ENCODE measurements at regions not wholly inside any gene's neighbourhood (a gene's known extent, or its start where the extent isn't known, plus 50 kb on each side); places are given as distances from the start of the nearest gene placed in this dataset.
A peak's percentile ranks its signal among the peaks of the same experiment; 100 is the strongest.
"Not testable (repeated sequence)": the region's sequence is repeated elsewhere in the genome, so short reads cannot be mapped to it uniquely, and the experiment has no call there.

DNA sequence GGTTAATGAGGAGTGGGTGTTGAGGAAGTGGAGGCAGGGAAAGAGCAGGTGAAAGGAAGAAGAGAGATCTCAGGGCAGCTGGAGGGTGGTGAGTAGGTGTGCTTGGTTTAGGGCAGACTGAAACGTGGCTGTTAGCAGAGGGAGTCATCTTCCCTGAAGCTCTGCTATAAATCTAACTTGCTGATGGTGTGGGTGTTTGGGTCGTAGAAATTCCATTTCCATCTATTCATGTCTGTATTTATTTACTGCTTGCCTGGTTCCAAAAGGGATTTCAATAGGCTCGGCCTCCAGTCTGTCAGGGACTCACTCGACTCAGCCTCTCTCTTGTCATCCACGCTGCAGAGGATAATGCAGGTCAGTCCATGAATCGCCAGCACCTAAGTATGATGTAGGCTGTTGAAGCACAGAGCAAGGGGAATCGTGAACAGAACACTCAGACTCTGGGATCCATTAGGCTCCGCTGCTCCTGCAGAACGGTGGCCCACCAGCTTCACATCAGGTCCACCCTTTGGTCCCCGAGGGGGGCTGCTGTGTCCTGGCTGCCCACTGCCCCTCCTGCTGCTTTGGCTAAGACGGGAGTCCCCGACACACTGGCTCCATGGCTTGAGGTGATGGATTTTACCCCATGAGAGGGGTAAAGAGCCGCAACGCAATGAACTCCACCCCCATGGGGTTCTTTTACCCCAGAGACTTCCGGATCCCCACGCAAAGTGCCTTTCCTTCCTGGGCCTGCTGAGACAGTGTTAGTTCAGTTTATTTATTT lies 156.2 kb downstream of the RHOU start:
- Mint-ChIP-seq H3K9me3 (no peaks in the 10 kb centered on the region), H3K36me3 (ENCODE audit: low read depth) (peaks cover 3% of the 10 kb centered on the region), H3K4me1 (peaks cover 16% of the 10 kb centered on the region), H3K4me3 (no peak overlapping the region), H3K27ac (ENCODE audit: unreplicated experiment) (no peak overlapping the region), H3K27me3 (ENCODE audit: low read depth) (no peaks in the 10 kb centered on the region)
- no peak for DNase-seq (ENCODE audit: low read depth, low spot score)
- TF ChIP-seq, protein P1, sequence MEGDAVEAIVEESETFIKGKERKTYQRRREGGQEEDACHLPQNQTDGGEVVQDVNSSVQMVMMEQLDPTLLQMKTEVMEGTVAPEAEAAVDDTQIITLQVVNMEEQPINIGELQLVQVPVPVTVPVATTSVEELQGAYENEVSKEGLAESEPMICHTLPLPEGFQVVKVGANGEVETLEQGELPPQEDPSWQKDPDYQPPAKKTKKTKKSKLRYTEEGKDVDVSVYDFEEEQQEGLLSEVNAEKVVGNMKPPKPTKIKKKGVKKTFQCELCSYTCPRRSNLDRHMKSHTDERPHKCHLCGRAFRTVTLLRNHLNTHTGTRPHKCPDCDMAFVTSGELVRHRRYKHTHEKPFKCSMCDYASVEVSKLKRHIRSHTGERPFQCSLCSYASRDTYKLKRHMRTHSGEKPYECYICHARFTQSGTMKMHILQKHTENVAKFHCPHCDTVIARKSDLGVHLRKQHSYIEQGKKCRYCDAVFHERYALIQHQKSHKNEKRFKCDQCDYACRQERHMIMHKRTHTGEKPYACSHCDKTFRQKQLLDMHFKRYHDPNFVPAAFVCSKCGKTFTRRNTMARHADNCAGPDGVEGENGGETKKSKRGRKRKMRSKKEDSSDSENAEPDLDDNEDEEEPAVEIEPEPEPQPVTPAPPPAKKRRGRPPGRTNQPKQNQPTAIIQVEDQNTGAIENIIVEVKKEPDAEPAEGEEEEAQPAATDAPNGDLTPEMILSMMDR (conservative IDR thresholded peaks at IDR 0.05), result no peak

DNA sequence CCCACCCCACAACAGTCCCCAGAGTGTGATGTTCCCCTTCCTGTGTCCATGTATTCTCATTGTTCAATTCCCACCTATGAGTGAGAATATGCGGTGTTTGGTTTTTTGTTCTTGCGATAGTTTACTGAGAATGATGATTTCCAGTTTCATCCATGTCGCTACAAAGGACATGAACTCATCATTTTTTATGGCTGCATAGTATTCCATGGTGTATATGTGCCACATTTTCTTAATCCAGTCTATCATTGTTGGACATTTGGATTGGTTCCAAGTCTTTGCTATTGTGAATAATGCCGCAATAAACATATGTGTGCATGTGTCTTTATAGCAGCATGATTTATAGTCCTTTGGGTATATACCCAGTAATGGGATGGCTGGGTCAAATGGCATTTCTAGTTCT lies 156.9 kb downstream of the RHOU start:
- not testable (repeated sequence) for DNase-seq (ENCODE audit: low read depth, low spot score); H3K27ac Mint-ChIP-seq (ENCODE audit: unreplicated experiment); H3K27me3 Mint-ChIP-seq (ENCODE audit: low read depth); H3K9me3 Mint-ChIP-seq; H3K36me3 Mint-ChIP-seq (ENCODE audit: low read depth); H3K4me3 Mint-ChIP-seq
- peaks cover 16% of the 10 kb centered on the region for H3K4me1 Mint-ChIP-seq

DNA sequence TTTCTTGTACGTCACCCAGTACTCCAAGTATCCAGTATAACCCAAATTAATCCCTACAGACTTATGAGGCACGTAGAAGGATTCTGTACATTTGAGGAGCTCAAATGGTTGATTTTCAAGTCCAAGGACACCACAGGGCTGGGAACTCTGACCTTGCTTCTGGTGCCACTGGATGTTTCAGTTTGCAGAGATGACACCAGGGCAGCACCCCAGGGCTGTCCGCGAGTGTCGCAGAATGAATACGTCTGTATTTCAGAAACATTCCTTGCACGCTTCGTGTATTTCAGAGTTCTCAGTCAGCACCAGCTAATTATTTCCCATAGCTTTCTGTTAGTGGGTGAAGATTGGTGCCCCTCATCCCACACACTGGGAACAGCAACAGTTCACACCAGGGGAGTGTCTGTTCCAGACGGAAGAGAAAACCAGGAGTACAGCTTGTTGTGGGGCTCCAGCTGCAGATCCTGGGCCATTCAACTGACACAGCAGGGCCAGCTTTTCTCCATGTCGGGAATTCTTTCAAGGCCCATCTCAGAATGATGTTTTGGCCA lies 159.2 kb downstream of the RHOU start:
- no peak overlapping the region for H3K4me3 Mint-ChIP-seq
- no peaks in the 10 kb centered on the region for H3K36me3 Mint-ChIP-seq (ENCODE audit: low read depth)
- H3K27ac Mint-ChIP-seq (ENCODE audit: unreplicated experiment), result peak overlapping the region; percentile 50
- H3K27me3 Mint-ChIP-seq (ENCODE audit: low read depth), result peaks cover 3% of the 10 kb centered on the region
- DNase-seq (ENCODE audit: low read depth, low spot score), result no peak
- H3K4me1 Mint-ChIP-seq, result peaks cover 13% of the 10 kb centered on the region
- TF ChIP-seq, protein P1 (conservative IDR thresholded peaks at IDR 0.05), result no peak
- H3K9me3 Mint-ChIP-seq, result no peaks in the 10 kb centered on the region

DNA sequence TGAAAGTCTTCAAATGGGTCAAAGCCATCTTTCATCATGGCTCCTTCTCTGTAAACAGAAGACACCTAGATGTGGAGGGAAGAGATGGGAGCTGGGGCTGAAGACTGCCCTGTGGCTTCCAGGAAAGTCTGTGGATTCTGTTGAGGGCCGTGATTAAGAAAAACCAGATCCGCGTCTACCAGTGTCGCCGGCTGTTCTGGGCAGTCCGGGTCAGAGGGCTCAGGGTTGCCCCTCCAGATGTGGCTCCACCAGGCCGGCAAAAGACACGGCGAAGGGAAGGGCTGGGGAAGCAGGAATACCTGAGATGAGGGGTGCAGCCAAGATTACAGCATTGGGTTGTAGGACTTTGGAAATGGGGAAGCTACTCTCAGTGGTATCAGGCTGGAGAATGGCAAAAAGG lies 162.6 kb downstream of the RHOU start:
- Mint-ChIP-seq H3K27me3 (ENCODE audit: low read depth) (peaks cover 4% of the 10 kb centered on the region), H3K27ac (ENCODE audit: unreplicated experiment) (no peak overlapping the region), H3K4me1 (peaks cover 38% of the 10 kb centered on the region), H3K9me3 (no peaks in the 10 kb centered on the region), H3K4me3 (no peak overlapping the region), H3K36me3 (ENCODE audit: low read depth) (no peaks in the 10 kb centered on the region)
- TF ChIP-seq, protein P1 (conservative IDR thresholded peaks at IDR 0.05), result no peak
- DNase-seq (ENCODE audit: low read depth, low spot score), result no peak

DNA sequence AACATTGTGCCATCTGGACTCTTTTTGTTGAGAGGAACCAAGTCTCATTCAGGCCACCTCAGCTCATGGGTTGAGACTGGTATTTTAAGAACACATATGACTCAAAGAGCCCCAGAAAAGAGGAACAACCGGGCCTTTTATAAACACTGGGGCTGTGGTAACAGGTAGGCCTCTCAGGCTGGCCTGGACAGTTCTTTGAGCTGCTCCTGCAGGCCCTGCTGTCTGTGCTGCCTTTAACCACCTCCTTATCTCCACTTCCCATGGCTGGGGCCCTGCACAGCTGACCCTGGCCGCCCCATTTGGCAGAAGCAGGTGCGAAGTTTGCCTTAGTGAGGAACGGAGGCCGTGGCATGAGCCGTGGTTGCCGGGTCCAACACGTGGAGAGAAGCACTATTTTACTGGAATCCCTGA lies 163.3 kb downstream of the RHOU start:
- no peak overlapping the region for H3K4me3 Mint-ChIP-seq
- TF ChIP-seq, protein P1 (conservative IDR thresholded peaks at IDR 0.05), result no peak
- no peaks in the 10 kb centered on the region for H3K9me3 Mint-ChIP-seq
- no peaks in the 10 kb centered on the region for H3K36me3 Mint-ChIP-seq (ENCODE audit: low read depth)
- DNase-seq (ENCODE audit: low read depth, low spot score), result no peak
- no peak overlapping the region for H3K27ac Mint-ChIP-seq (ENCODE audit: unreplicated experiment)
- H3K27me3 Mint-ChIP-seq (ENCODE audit: low read depth), result peaks cover 4% of the 10 kb centered on the region
- peaks cover 38% of the 10 kb centered on the region for H3K4me1 Mint-ChIP-seq

DNA sequence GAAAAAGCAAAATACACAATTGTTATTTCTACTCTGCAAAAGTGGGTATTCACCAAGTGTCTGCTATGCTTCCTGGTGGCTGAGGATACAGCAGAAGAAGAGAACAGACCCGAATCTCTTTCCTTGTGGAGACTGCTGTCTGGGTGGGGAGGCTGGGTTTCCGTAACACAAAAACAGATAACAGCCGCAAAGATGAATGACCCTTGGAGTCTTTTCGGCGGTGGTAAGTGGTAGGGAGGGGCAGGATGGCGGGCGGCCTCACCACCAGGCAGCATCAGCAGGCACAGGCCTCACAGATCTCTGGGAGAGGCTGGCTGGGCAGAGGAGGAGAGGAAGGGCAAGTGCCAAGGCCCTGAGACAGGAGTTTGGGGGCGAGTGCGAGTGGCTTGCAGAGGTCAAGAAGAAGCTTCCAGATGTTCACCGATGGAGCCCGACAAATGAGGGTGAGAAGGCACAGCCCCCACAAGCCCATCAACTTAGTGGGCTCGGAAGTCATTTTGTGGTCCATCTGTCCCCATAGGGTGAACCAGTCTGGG lies 164.2 kb downstream of the RHOU start:
- Mint-ChIP-seq H3K36me3 (ENCODE audit: low read depth) (no peaks in the 10 kb centered on the region), H3K4me1 (peaks cover 36% of the 10 kb centered on the region), H3K27me3 (ENCODE audit: low read depth) (peaks cover 4% of the 10 kb centered on the region), H3K4me3 (no peak overlapping the region), H3K9me3 (no peaks in the 10 kb centered on the region), H3K27ac (ENCODE audit: unreplicated experiment) (no peak overlapping the region)
- TF ChIP-seq, protein P1 (conservative IDR thresholded peaks at IDR 0.05), result no peak
- no peak for DNase-seq (ENCODE audit: low read depth, low spot score)

Measured in neural crest cell (in vitro differentiated cells).